Muscle of arm (tissue), 1 donor: ENCODE measurements at regions not wholly inside any gene's neighbourhood (a gene's known extent, or its start where the extent isn't known, plus 50 kb on each side); places are given as distances from the start of the nearest gene placed in this dataset.
A peak's percentile ranks its signal among the peaks of the same experiment; 100 is the strongest.
"Not testable (repeated sequence)": the region's sequence is repeated elsewhere in the genome, so short reads cannot be mapped to it uniquely, and the experiment has no call there.

Source experiments
- DNase-seq: peaks from one replicate; pipeline ENCODE4 v3.0.0-alpha.2; 2013

GRCh38 chr1:189970331-189971230 is 507.1 kb downstream of the BRINP3 start:
- no peak for DNase-seq

GRCh38 chr1:189971656-189972055 is 506.0 kb downstream of the BRINP3 start:
- DNase-seq = no peak

- DNase-seq = no peak
Measured at GRCh38 chr1:189977184-189977583, 500.5 kb downstream of the BRINP3 start.

GRCh38 chr1:189983166-189983890 is 494.3 kb downstream of the BRINP3 start:
- DNase-seq = no peak

- no peak for DNase-seq
Measured at GRCh38 chr1:189986516-189986915, 491.1 kb downstream of the BRINP3 start.

GRCh38 chr1:189987509-189987908 is 490.2 kb downstream of the BRINP3 start:
- DNase-seq = no peak

- no peak for DNase-seq
Measured at GRCh38 chr1:189992856-189993255, 484.8 kb downstream of the BRINP3 start.

- DNase-seq = no peak
Measured at GRCh38 chr1:190000365-190000872, 477.2 kb downstream of the BRINP3 start.

GRCh38 chr1:190001187-190001586 is 476.5 kb downstream of the BRINP3 start:
- DNase-seq = no peak

GRCh38 chr1:190003376-190003775 is 474.3 kb downstream of the BRINP3 start:
- DNase-seq = peak; percentile 4

- no peak for DNase-seq
Measured at GRCh38 chr1:190011585-190011984, 466.1 kb downstream of the BRINP3 start.

GRCh38 chr1:190019151-190019550 is 458.5 kb downstream of the BRINP3 start:
- DNase-seq = not testable (repeated sequence)

GRCh38 chr1:190019717-190020116 is 457.9 kb downstream of the BRINP3 start:
- DNase-seq = no peak

- DNase-seq = no peak
Measured at GRCh38 chr1:190022709-190023108, 455.0 kb downstream of the BRINP3 start.

- DNase-seq = no peak
Measured at GRCh38 chr1:190029441-190029840, 448.2 kb downstream of the BRINP3 start.

- no peak for DNase-seq
Measured at GRCh38 chr1:190043655-190044054, 434.0 kb downstream of the BRINP3 start.

GRCh38 chr1:190046231-190046630 is 431.4 kb downstream of the BRINP3 start:
- no peak for DNase-seq
